Panc1 (cell line): ENCODE measurements at regions not wholly inside any gene's neighbourhood (a gene's known extent, or its start where the extent isn't known, plus 50 kb on each side); places are given as distances from the start of the nearest gene placed in this dataset.

Experiments
- ATAC-seq: fragments of 200-7000 bp; cut with Tn5 transposase; 2 replicates; pipeline ENCODE4 v1.9.1; 2020; ENCODE audit warnings: mild to moderate bottlenecking, moderate library complexity
- BruUV-seq: library from RNA; stranded (reverse); fragments of 400-500 nt; replicated peaks from 2 replicates; lab custom pipeline; 2021; lab: Mats Ljungman, UMichigan
- CTCF ChIA-PET: fragments of 300-600 bp; sonication (Branson Sonifier 250); formaldehyde crosslinking; loops from one replicate; lab custom pipeline; 2022; ENCODE audit warnings: antibody characterized with exemption; lab: Charles Lee
- POLR2A ChIA-PET: fragments of 300-600 bp; sonication (Branson Sonifier 250); formaldehyde crosslinking; loops from one replicate; lab custom pipeline; 2022; ENCODE audit warnings: antibody characterized with exemption; lab: Charles Lee
- DNase-seq: peaks from one replicate; pipeline ENCODE4 v3.0.0-alpha.2; 2010; ENCODE audit warnings: low read depth, low spot score
- H3K27ac ChIP-seq: 2 replicates; pipeline ENCODE4 v1.5.1; 2011; ENCODE audit warnings: mild to moderate bottlenecking, low read length, inconsistent platforms
- H3K27me3 ChIP-seq: fragments of 200-500 bp; sonication (Bioruptor generic); 2 replicates; pipeline ENCODE4 v1.6.0; 2014; ENCODE audit warnings: low read length, inconsistent platforms; ENCODE audit not compliant: control insufficient read depth, insufficient read depth
- H3K36me3 ChIP-seq: fragments of 200-500 bp; sonication (Bioruptor generic); 2 replicates; pipeline ENCODE4 v1.5.1; 2014; ENCODE audit warnings: inconsistent platforms, mild to moderate bottlenecking, low read length, moderate library complexity; ENCODE audit not compliant: control insufficient read depth, insufficient read depth
- H3K4me1 ChIP-seq: 2 replicates; pipeline ENCODE4 v1.5.1; 2011; ENCODE audit warnings: inconsistent platforms, mild to moderate bottlenecking, low read length, moderate library complexity; ENCODE audit not compliant: control insufficient read depth, insufficient read depth
- H3K4me3 ChIP-seq, 2 experiments: 2 replicates each; pipeline ENCODE4 v1.5.1; 2011 to 2012; ENCODE audit warnings: low read depth in 2 of 2, low read length in 2 of 2, mild to moderate bottlenecking in 2 of 2, inconsistent platforms in 1 of 2, moderate library complexity in 1 of 2
- H3K9me3 ChIP-seq: fragments of 200-500 bp; sonication (Bioruptor generic); 2 replicates; pipeline ENCODE4 v1.5.1; 2014; ENCODE audit warnings: low read depth, mild to moderate bottlenecking, inconsistent platforms, low read length, moderate library complexity; ENCODE audit not compliant: control insufficient read depth, insufficient read depth
- CTCF ChIP-seq: fragments of 450-650 bp; IDR thresholded peaks from 2 replicates; pipeline ENCODE4 v1.5.1; 2017; ENCODE audit warnings: mild to moderate bottlenecking
- POLR2AphosphoS5 ChIP-seq: IDR thresholded peaks from 2 replicates; pipeline ENCODE4 v1.6.1; 2012; ENCODE audit warnings: mild to moderate bottlenecking, low read depth, low read length, moderate library complexity
- REST ChIP-seq, 2 experiments: IDR thresholded peaks; 2 replicates each; pipeline ENCODE4 v1.6.1; 2011 to 2012; ENCODE audit warnings: low read depth in 2 of 2, control low read depth in 1 of 2, low read length in 1 of 2, mild to moderate bottlenecking in 1 of 2, moderate library complexity in 1 of 2; ENCODE audit not compliant: insufficient read depth in 1 of 2
- SIN3A ChIP-seq: IDR thresholded peaks from 2 replicates; pipeline ENCODE4 v1.6.1; 2012; ENCODE audit warnings: low read depth, mild to moderate bottlenecking, low read length, moderate library complexity, borderline replicate concordance; ENCODE audit not compliant: insufficient read depth
- TCF7L2 ChIP-seq: IDR thresholded peaks from 2 replicates; pipeline ENCODE4 v1.6.1; 2011; ENCODE audit warnings: mild to moderate bottlenecking, low read depth, low read length, inconsistent platforms
- in situ Hi-C: cut with HindIII; loops from 2 replicates; pipeline ENCODE4 v1.10.0; 2016; ENCODE audit warnings: low sequenced_read_pairs, low pct_unique_long_range_greater_than_20kb
- intact Hi-C: fragments of 100-400 bp; cut with micrococcal nuclease; formaldehyde crosslinking; loops from one replicate; pipeline ENCODE4 v1.10.0; 2022; ENCODE audit not compliant: unreplicated experiment

DNA sequence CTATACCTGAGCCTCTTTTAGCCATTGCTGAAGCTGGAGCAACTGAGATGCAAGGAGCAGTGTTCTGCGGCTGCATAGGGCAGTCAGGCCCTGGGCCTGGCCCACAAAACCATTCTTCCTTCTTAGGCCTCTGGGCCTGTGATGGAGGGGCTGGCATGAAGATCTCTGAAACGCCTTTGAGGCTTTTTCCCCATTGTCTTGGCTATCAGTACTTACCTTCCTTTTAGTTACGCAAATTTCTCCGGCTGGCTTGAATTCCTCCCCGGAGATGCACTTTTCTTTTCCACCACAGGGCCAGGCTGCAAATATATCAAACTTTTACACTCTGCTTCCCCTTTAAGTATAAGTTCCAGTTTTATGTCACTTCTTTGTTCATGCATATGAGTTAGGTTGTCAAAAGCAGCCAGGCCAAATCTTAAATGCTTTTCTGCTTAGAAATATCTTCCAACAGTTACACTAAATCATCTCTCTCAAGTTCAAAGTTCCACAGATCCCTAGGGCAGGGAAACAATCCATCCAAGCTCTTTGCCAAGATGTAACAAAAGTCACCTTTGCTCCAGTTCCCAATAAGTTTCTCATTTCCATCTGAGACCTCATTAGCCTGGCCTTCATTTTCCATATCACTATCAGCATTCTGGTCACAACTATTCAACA is 194.4 kb upstream of the PCDH7 start:
- Histone ChIP-seq H3K4me1 (no peaks in the 10 kb centered on the region), H3K4me3 (no peak overlapping the region), H3K27ac (no peak overlapping the region), H3K27me3 (no peaks in the 10 kb centered on the region), H3K36me3 (no peaks in the 10 kb centered on the region), H3K9me3 (no peaks in the 10 kb centered on the region)
- in situ Hi-C loops = no loop called here
- no TSS peak for BruUV-seq
- intact Hi-C loops = no loop called here
- POLR2A ChIA-PET = no interaction called here
- CTCF ChIA-PET = no interaction called here
- no peak for DNase-seq
- no peak for ATAC-seq
- TF ChIP-seq CTCF = no peak
- no peak for TF ChIP-seq TCF7L2
- no peak for TF ChIP-seq SIN3A
- no peak for TF ChIP-seq REST (IDR thresholded peaks at IDR 0.05; ENCODE audit: insufficient read depth in 1 of 2, low read depth in 2 of 2, low read length in 1 of 2)
- TF ChIP-seq POLR2AphosphoS5 = no peak

DNA sequence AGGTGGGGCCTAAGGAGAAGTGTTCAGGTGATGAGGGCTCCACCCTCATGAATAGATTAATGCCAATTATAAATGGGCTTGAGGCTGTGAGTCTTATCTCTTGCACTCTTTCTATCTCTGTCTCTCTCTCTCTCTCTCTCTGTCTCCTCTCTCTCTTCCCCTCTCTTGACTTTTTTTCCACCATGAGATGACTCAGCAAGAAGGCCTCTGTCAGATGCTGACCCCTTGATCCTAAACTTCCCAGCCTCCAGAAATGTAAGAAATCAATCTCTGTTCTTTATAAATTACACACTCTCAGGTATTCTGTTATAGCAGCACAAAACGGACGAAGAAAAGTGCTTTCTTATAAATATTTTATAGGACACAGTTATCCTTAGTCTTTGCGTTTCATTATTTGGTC is 184.9 kb upstream of the PCDH7 start:
- H3K4me3 ChIP-seq = no peak overlapping the region
- H3K4me1 ChIP-seq = no peaks in the 10 kb centered on the region
- in situ Hi-C loops = no loop called here
- no peaks in the 10 kb centered on the region for H3K36me3 ChIP-seq
- H3K27me3 ChIP-seq = no peaks in the 10 kb centered on the region
- intact Hi-C loops = no loop called here
- TF ChIP-seq REST (IDR thresholded peaks at IDR 0.05; ENCODE audit: insufficient read depth in 1 of 2, low read depth in 2 of 2, low read length in 1 of 2) = no peak
- no peak for TF ChIP-seq TCF7L2
- TF ChIP-seq SIN3A = no peak
- TF ChIP-seq POLR2AphosphoS5 = no peak
- TF ChIP-seq CTCF = no peak
- ChIA-PET POLR2A (no interaction called here), CTCF (no interaction called here)
- H3K27ac ChIP-seq = no peak overlapping the region
- H3K9me3 ChIP-seq = no peaks in the 10 kb centered on the region
- ATAC-seq = no peak
- no TSS peak for BruUV-seq
- no peak for DNase-seq
